Panc1 (cell line): ENCODE measurements at regions not wholly inside any gene's neighbourhood (a gene's known extent, or its start where the extent isn't known, plus 50 kb on each side); places are given as distances from the start of the nearest gene placed in this dataset.

Source experiments
- TCF7L2 ChIP-seq: IDR thresholded peaks from 2 replicates; pipeline ENCODE4 v1.6.1; 2011; ENCODE audit warnings: mild to moderate bottlenecking, low read depth, low read length, inconsistent platforms
- TF ChIP-seq, protein P1 (sequence below): fragments of 450-650 bp; IDR thresholded peaks from 2 replicates; pipeline ENCODE4 v1.5.1; 2017; ENCODE audit warnings: mild to moderate bottlenecking

DNA sequence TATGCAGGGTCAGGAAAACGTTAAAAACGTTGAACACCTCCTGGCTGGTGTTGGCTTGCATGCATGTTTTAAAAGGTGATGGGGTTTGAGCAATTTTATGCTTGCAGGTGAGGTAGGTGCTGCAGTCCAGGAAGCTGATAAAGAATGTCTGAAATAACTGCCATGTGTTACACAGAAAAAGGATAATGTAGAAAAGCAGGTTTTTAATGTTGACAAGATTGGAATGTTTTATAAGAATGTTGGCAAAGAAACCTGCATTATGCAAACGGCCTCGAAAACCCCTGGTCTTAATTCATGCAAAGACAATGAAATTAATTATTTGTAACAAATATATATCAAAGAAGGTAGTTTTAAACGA is 723.7 kb upstream of the AGA start:
- TF ChIP-seq, protein P1, sequence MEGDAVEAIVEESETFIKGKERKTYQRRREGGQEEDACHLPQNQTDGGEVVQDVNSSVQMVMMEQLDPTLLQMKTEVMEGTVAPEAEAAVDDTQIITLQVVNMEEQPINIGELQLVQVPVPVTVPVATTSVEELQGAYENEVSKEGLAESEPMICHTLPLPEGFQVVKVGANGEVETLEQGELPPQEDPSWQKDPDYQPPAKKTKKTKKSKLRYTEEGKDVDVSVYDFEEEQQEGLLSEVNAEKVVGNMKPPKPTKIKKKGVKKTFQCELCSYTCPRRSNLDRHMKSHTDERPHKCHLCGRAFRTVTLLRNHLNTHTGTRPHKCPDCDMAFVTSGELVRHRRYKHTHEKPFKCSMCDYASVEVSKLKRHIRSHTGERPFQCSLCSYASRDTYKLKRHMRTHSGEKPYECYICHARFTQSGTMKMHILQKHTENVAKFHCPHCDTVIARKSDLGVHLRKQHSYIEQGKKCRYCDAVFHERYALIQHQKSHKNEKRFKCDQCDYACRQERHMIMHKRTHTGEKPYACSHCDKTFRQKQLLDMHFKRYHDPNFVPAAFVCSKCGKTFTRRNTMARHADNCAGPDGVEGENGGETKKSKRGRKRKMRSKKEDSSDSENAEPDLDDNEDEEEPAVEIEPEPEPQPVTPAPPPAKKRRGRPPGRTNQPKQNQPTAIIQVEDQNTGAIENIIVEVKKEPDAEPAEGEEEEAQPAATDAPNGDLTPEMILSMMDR: no peak
- no peak for TF ChIP-seq TCF7L2
